Sigmoid colon (tissue), 6 donors: ENCODE measurements at regions not wholly inside any gene's neighbourhood (a gene's known extent, or its start where the extent isn't known, plus 50 kb on each side); places are given as distances from the start of the nearest gene placed in this dataset.
A peak's percentile ranks its signal among the peaks of the same experiment; 100 is the strongest.

Experiments used
- DNase-seq: peaks from one replicate; pipeline ENCODE4 v3.0.0-alpha.2; 2019
- H3K27ac ChIP-seq, 4 donors: fragments of 200-600 bp; sonication (generic); one replicate each; pipeline ENCODE4 v1.5.1; 2016 to 2019; ENCODE audit warnings: mild to moderate bottlenecking in 1 of 4
- H3K27me3 ChIP-seq, 3 donors: fragments of 200-600 bp; sonication (generic); one replicate each; pipeline ENCODE4 v1.5.1; 2019; ENCODE audit warnings: mild to moderate bottlenecking in 1 of 3
- H3K36me3 ChIP-seq, 4 donors: fragments of 200-600 bp; sonication (generic); one replicate each; pipeline ENCODE4 v1.5.1; 2016 to 2019
- H3K4me1 ChIP-seq, 4 donors: fragments of 200-600 bp; sonication (generic); one replicate each; pipeline ENCODE4 v1.5.1; 2017 to 2019
- H3K4me3 ChIP-seq, 4 donors: fragments of 200-600 bp; sonication (generic); one replicate each; pipeline ENCODE4 v1.5.1; 2017 to 2019; ENCODE audit warnings: mild to moderate bottlenecking in 2 of 4, moderate library complexity in 1 of 4
- H3K9me3 ChIP-seq, 4 donors: fragments of 200-600 bp in 3 of 4; sonication (generic) in 3 of 4; one replicate each; pipeline versions ENCODE4 v1.5.1 to v1.6.1; 2013 to 2019
- CTCF ChIP-seq, 4 experiments: fragments of 450-650 bp in 3 of 4; fragments of 200-600 bp in 1 of 4; IDR thresholded peaks; one replicate each; pipeline ENCODE4 v1.5.1; 2016 to 2019; ENCODE audit warnings: antibody characterized with exemption in 4 of 4, mild to moderate bottlenecking in 3 of 4, moderate library complexity in 2 of 4
- EP300 ChIP-seq, 4 donors: sonication (generic); formaldehyde crosslinking; IDR thresholded peaks; one replicate each; pipeline ENCODE4 v1.6.1; 2017; ENCODE audit warnings: antibody characterized with exemption in 4 of 4
- POLR2A ChIP-seq, 2 donors: fragments of 450-650 bp; IDR thresholded peaks; one replicate each; pipeline ENCODE4 v1.6.1; 2016; ENCODE audit warnings: antibody characterized with exemption in 2 of 2, mild to moderate bottlenecking in 2 of 2, moderate library complexity in 2 of 2
- POLR2AphosphoS5 ChIP-seq, 4 donors: sonication (generic); formaldehyde crosslinking; IDR thresholded peaks; one replicate each; pipeline ENCODE4 v1.6.1; 2017; ENCODE audit warnings: antibody characterized with exemption in 4 of 4
- WGBS, 2 donors: extraction: QIAGEN DNeasy Blood & Tissue Kit; methylation state at CpG; one replicate each; pipeline ENCODE4 v1.1.7; 2013; 5-methylcytosine and 5-hydroxymethylcytosine counted together
- intact Hi-C: fragments of 100-400 bp; cut with DNase I; formaldehyde crosslinking; loops from one replicate; pipeline ENCODE4 v1.15.1; 2023
- donor health status: healthy with polysubstance abuse.
- donor health status: healthy.

GRCh38 chr1:78420688-78421087, 70.1 kb upstream of the PTGFR start:
- peaks cover 0 to 7% (median 0%) of the 10 kb centered on the region in 4 donors for H3K4me1 ChIP-seq
- H3K4me3 ChIP-seq: no peak overlapping the region
- no peak overlapping the region for H3K27ac ChIP-seq
- TF ChIP-seq CTCF (IDR thresholded peaks at IDR 0.05): no peak
- no peak for TF ChIP-seq EP300 (IDR thresholded peaks at IDR 0.05)
- no peak for TF ChIP-seq POLR2A (IDR thresholded peaks at IDR 0.05)
- TF ChIP-seq POLR2AphosphoS5 (IDR thresholded peaks at IDR 0.05): no peak
- intact Hi-C loops: no loop called here
- no peaks in the 10 kb centered on the region for H3K27me3 ChIP-seq
- H3K9me3 ChIP-seq: no peaks in the 10 kb centered on the region
- H3K36me3 ChIP-seq: no peaks in the 10 kb centered on the region
- no peak for DNase-seq

GRCh38 chr1:78424720-78425119, 66.1 kb upstream of the PTGFR start:
- WGBS, 2 donors: 55 to 70% methylated on average over 5 of the region's 5 CpGs
- no peak for DNase-seq
- Histone ChIP-seq H3K27me3 (no peaks in the 10 kb centered on the region), H3K27ac (no peak overlapping the region), H3K36me3 (no peaks in the 10 kb centered on the region), H3K4me3 (no peak overlapping the region), H3K4me1 (peaks cover 0 to 26% (median 0%) of the 10 kb centered on the region in 4 donors), H3K9me3 (no peaks in the 10 kb centered on the region)
- TF ChIP-seq POLR2AphosphoS5 (IDR thresholded peaks at IDR 0.05) (no peak), EP300 (IDR thresholded peaks at IDR 0.05) (no peak), POLR2A (IDR thresholded peaks at IDR 0.05) (no peak), CTCF (IDR thresholded peaks at IDR 0.05) (no peak)
- intact Hi-C loops: no loop called here

- Histone ChIP-seq H3K4me3 (no peak overlapping the region), H3K36me3 (no peaks in the 10 kb centered on the region), H3K9me3 (no peaks in the 10 kb centered on the region), H3K4me1 (peaks cover 0 to 26% (median 0%) of the 10 kb centered on the region in 4 donors), H3K27me3 (no peaks in the 10 kb centered on the region), H3K27ac (peak overlapping the region in 2 of 4 donors; percentile 8 to 16)
- DNase-seq: no peak
- WGBS, 2 donors: 17 to 48% methylated on average over 4 of the region's 4 CpGs
- intact Hi-C loops: no loop called here
- TF ChIP-seq CTCF (IDR thresholded peaks at IDR 0.05) (no peak), EP300 (IDR thresholded peaks at IDR 0.05) (no peak), POLR2AphosphoS5 (IDR thresholded peaks at IDR 0.05) (no peak), POLR2A (IDR thresholded peaks at IDR 0.05) (no peak)
Observed at GRCh38 chr1:78426408-78426807, 64.4 kb upstream of the PTGFR start.

- no peak overlapping the region for H3K4me3 ChIP-seq
- 37 to 51% methylated on average over 2 of the region's 2 CpGs for WGBS, 2 donors
- TF ChIP-seq EP300 (IDR thresholded peaks at IDR 0.05): no peak
- no peak for TF ChIP-seq CTCF (IDR thresholded peaks at IDR 0.05)
- no peak for TF ChIP-seq POLR2A (IDR thresholded peaks at IDR 0.05)
- no peak for TF ChIP-seq POLR2AphosphoS5 (IDR thresholded peaks at IDR 0.05)
- H3K4me1 ChIP-seq: peaks cover 0 to 26% (median 0%) of the 10 kb centered on the region in 4 donors
- no peaks in the 10 kb centered on the region for H3K36me3 ChIP-seq
- intact Hi-C loops: no loop called here
- H3K9me3 ChIP-seq: no peaks in the 10 kb centered on the region
- H3K27me3 ChIP-seq: no peaks in the 10 kb centered on the region
- peak overlapping the region in 1 of 4 donors; percentile 8 for H3K27ac ChIP-seq
- DNase-seq: no peak
Observed at GRCh38 chr1:78427506-78427905, 63.3 kb upstream of the PTGFR start.

GRCh38 chr1:78432016-78432415, 58.8 kb upstream of the PTGFR start:
- H3K27ac ChIP-seq: no peak overlapping the region
- H3K27me3 ChIP-seq: no peaks in the 10 kb centered on the region
- WGBS, 2 donors: 37 to 59% methylated on average over 1 of the region's 1 CpG
- H3K4me3 ChIP-seq: no peak overlapping the region
- peaks cover 0 to 10% (median 0%) of the 10 kb centered on the region in 4 donors for H3K4me1 ChIP-seq
- TF ChIP-seq POLR2AphosphoS5 (IDR thresholded peaks at IDR 0.05) (no peak), EP300 (IDR thresholded peaks at IDR 0.05) (no peak), POLR2A (IDR thresholded peaks at IDR 0.05) (no peak), CTCF (IDR thresholded peaks at IDR 0.05) (no peak)
- no peaks in the 10 kb centered on the region for H3K36me3 ChIP-seq
- intact Hi-C loops: no loop called here
- no peak for DNase-seq
- no peaks in the 10 kb centered on the region for H3K9me3 ChIP-seq
